Activated CD4-positive, alpha-beta T cell treated with anti-CD3 and anti-CD28 coated beads for 48 hours (primary cell): ENCODE measurements at regions not wholly inside any gene's neighbourhood (a gene's known extent, or its start where the extent isn't known, plus 50 kb on each side); places are given as distances from the start of the nearest gene placed in this dataset.

Experiments used
- DNase-seq: peaks from one replicate; pipeline ENCODE4 v3.0.0-alpha.2; 2020

- DNase-seq = no peak
These were observed 315.8 kb downstream of the SH3GL2 start for GRCh38 chr9:17894501-17895160.

- DNase-seq = no peak
These were observed 321.7 kb downstream of the SH3GL2 start for GRCh38 chr9:17900606-17901005.

GRCh38 chr9:17905366-17905765 is 326.5 kb downstream of the SH3GL2 start:
- no peak for DNase-seq

- DNase-seq = no peak
These were observed 326.9 kb downstream of the SH3GL2 start for GRCh38 chr9:17905781-17906175.

- no peak for DNase-seq
These were observed 327.4 kb downstream of the SH3GL2 start for GRCh38 chr9:17906176-17906840.

GRCh38 chr9:17906841-17907778 is 328.2 kb downstream of the SH3GL2 start:
- DNase-seq = no peak

- DNase-seq = no peak
These were observed 329.1 kb downstream of the SH3GL2 start for GRCh38 chr9:17907779-17908508.

- DNase-seq = no peak
These were observed 347.4 kb downstream of the SH3GL2 start for GRCh38 chr9:17926246-17926645.

- DNase-seq = no peak
These were observed 348.8 kb downstream of the SH3GL2 start for GRCh38 chr9:17927616-17928015.

- DNase-seq = no peak
These were observed 349.4 kb downstream of the SH3GL2 start for GRCh38 chr9:17928228-17928627.

GRCh38 chr9:17928768-17929167 is 349.9 kb downstream of the SH3GL2 start:
- no peak for DNase-seq

- DNase-seq = no peak
These were observed 350.6 kb downstream of the SH3GL2 start for GRCh38 chr9:17929506-17929905.

- no peak for DNase-seq
These were observed 351.2 kb downstream of the SH3GL2 start for GRCh38 chr9:17930071-17930470.

GRCh38 chr9:17936365-17936764 is 357.5 kb downstream of the SH3GL2 start:
- no peak for DNase-seq

- DNase-seq = no peak
These were observed 359.3 kb downstream of the SH3GL2 start for GRCh38 chr9:17938035-17938655.

GRCh38 chr9:17942498-17942897 is 363.6 kb downstream of the SH3GL2 start:
- no peak for DNase-seq

- DNase-seq = no peak
These were observed 376.5 kb downstream of the SH3GL2 start for GRCh38 chr9:17955409-17955808.

GRCh38 chr9:17958363-17958762 is 379.5 kb downstream of the SH3GL2 start:
- no peak for DNase-seq

GRCh38 chr9:17962747-17963146 is 383.9 kb downstream of the SH3GL2 start:
- no peak for DNase-seq

GRCh38 chr9:17963498-17963897 is 384.6 kb downstream of the SH3GL2 start:
- no peak for DNase-seq

- DNase-seq = no peak
These were observed 388.9 kb downstream of the SH3GL2 start for GRCh38 chr9:17967731-17968130.

- DNase-seq = no peak
These were observed 390.4 kb downstream of the SH3GL2 start for GRCh38 chr9:17969232-17969631.

- no peak for DNase-seq
These were observed 391.4 kb downstream of the SH3GL2 start for GRCh38 chr9:17970277-17970676.
